Posterior cingulate gyrus (tissue), 11 donors: ENCODE measurements at regions not wholly inside any gene's neighbourhood (a gene's known extent, or its start where the extent isn't known, plus 50 kb on each side); places are given as distances from the start of the nearest gene placed in this dataset.
A peak's percentile ranks its signal among the peaks of the same experiment; 100 is the strongest.
"Not testable (repeated sequence)": the region's sequence is repeated elsewhere in the genome, so short reads cannot be mapped to it uniquely, and the experiment has no call there.

Experiments used
- DNase-seq, 10 donors: peaks; one replicate each; pipeline versions ENCODE4 v3.0.0 to v3.0.0-alpha.2; 2020 to 2021; ENCODE audit warnings: mixed read lengths in 3 of 10
- intact Hi-C: fragments of 100-400 bp; cut with DNase I; formaldehyde crosslinking; loops from one replicate; pipeline ENCODE4 v1.15.1; 2023

- peak in 3 of 10 donors; percentile 8 to 55 (median 49) for DNase-seq
These were observed 276.9 kb downstream of the ALG10 start for GRCh38 chr12:34298971-34299801.

GRCh38 chr12:34299802-34300193 is 277.5 kb downstream of the ALG10 start:
- peak in 2 of 10 donors; percentile 53 to 54 for DNase-seq
- intact Hi-C loops, result no loop called here

More at GRCh38 chr12:34298971-34299801, 276.9 kb downstream of the ALG10 start:
- intact Hi-C loops, result no loop called here

GRCh38 chr12:34300376-34301250 is 278.3 kb downstream of the ALG10 start:
- DNase-seq, result peak in 3 of 10 donors; percentile 67 to 77 (median 71)
- intact Hi-C loops, result no loop called here

GRCh38 chr12:34301251-34302130 is 279.2 kb downstream of the ALG10 start:
- intact Hi-C loops, result no loop called here
- DNase-seq, result peak in 2 of 10 donors; percentile 43 to 59

GRCh38 chr12:34302131-34302885 is 280.0 kb downstream of the ALG10 start:
- peak in 3 of 10 donors; percentile 50 to 75 (median 56) for DNase-seq
- intact Hi-C loops, result no loop called here

- DNase-seq, result peak in 3 of 10 donors; percentile 54 to 68 (median 65)
- intact Hi-C loops, result no loop called here
These were observed 281.0 kb downstream of the ALG10 start for GRCh38 chr12:34303091-34303870.

- intact Hi-C loops, result no loop called here
- DNase-seq, result peak in 3 of 10 donors; percentile 60 to 71 (median 63)
These were observed 281.7 kb downstream of the ALG10 start for GRCh38 chr12:34304001-34304400.

GRCh38 chr12:34304546-34304945 is 282.2 kb downstream of the ALG10 start:
- peak in 2 of 10 donors; percentile 40 to 58 for DNase-seq
- intact Hi-C loops, result no loop called here

GRCh38 chr12:34305176-34305575 is 282.9 kb downstream of the ALG10 start:
- intact Hi-C loops, result no loop called here
- peak in 3 of 10 donors; percentile 41 to 65 (median 54) for DNase-seq

GRCh38 chr12:34306133-34306830 is 284.0 kb downstream of the ALG10 start:
- peak in 3 of 10 donors; percentile 44 to 57 (median 55) for DNase-seq
- intact Hi-C loops, result no loop called here

- intact Hi-C loops, result not testable (repeated sequence)
- peak in 1 of 10 donors; percentile 85 for DNase-seq
These were observed 287.8 kb downstream of the ALG10 start for GRCh38 chr12:34309806-34310804.

GRCh38 chr12:34311337-34311736 is 289.0 kb downstream of the ALG10 start:
- DNase-seq, result no peak
- intact Hi-C loops, result no loop called here

GRCh38 chr12:34327671-34328070 is 305.4 kb downstream of the ALG10 start:
- intact Hi-C loops, result no loop called here
- no peak for DNase-seq

GRCh38 chr12:34333337-34333736 is 311.0 kb downstream of the ALG10 start:
- no peak for DNase-seq
- intact Hi-C loops, result no loop called here

GRCh38 chr12:34334538-34334937 is 312.2 kb downstream of the ALG10 start:
- intact Hi-C loops, result no loop called here
- no peak for DNase-seq

- intact Hi-C loops, result no loop called here
- no peak for DNase-seq
These were observed 312.9 kb downstream of the ALG10 start for GRCh38 chr12:34334953-34335743.
